Right lung (tissue), 2 donors: ENCODE measurements at regions not wholly inside any gene's neighbourhood (a gene's known extent, or its start where the extent isn't known, plus 50 kb on each side); places are given as distances from the start of the nearest gene placed in this dataset.
A peak's percentile ranks its signal among the peaks of the same experiment; 100 is the strongest.
"Not testable (repeated sequence)": the region's sequence is repeated elsewhere in the genome, so short reads cannot be mapped to it uniquely, and the experiment has no call there.

Experiments used
- DNase-seq, 2 donors: peaks; one replicate each; pipeline ENCODE4 v3.0.0-alpha.2; 2013

DNA sequence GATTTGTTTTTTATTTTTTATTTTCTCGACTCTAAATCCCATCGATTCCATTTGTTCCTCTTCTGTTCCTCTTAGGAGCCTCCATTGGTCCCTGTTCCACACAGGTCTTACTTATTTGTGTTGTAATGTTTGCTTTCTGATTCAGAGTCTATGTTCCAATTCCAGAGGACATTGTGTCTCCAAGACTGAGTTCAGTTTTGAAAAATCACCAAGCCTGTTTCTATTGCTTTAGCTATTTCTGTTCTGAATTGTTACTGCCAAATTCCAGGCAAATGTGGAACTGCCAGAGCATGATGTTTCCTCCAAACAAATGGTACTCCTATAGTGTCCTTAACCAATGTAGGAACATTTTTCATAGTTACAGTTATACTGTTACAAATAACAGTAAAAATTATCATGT is 270.9 kb upstream of the SPTLC3 start:
- no peak for DNase-seq

DNA sequence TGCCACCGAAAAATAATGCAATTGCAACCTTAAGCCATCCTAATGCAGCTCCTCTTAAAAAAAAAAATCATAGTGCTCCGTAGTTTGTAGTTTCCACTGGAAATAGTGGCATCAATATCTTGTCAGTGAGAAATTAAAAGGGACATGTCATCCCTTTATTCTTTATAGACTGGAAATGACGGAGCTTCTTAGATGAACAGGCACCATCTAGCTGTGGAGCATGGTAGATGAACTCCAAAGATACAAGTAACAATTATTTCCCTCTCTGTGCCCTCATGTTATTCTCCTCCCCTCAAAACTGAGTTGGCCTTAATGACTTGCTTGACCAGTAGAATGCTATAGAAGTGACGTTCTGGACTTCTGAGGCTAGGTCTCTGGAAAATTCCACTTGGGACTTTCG is 268.1 kb upstream of the SPTLC3 start:
- no peak for DNase-seq

DNA sequence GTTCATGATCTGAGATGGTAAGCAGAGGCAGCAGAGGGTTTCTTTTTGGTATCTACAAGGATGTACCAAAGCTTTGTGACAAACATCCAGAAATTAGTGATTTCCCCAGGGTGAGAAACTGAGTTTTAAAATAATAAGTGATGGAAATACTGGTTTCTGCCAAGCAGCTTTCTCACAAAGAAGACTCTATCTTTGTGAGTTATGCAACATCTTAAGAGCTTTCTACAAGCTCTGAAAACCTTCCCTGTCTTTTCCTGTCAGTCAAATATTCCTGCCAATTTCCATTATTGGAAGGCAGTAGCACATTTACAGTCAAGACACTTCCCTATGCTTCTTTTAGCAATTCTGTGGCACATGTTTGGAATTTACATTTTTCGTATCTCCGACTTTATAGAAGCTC is 264.7 kb upstream of the SPTLC3 start:
- no peak for DNase-seq

DNA sequence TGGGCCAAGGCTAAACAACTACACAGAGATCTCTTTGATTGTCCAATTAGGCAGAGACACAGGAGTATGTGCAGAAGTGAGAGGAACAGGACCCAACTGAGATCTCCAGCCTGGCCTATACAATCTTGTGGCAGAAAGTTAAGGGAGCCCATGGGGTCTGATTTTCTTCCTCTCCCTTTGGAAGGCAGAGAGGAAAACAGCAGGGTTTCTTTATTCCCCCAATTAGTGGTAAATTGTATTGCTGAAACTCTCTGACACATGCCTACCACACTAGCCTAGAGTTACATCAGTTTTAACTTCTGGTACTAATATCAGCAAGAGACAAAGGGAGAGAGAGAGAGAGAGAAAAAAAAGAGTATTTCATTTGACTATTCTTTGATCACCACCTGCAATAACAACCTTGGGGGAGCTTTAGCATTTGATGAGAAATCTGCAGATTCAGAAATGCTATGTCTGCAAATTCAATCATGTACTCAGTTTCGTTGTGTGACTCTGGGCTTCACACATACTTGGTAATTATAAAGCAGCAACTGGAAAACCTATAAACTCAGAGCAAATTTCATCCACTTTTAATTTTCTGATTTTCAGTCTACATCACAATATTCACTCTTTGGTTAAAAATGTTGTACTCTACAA is 260.3 kb upstream of the SPTLC3 start:
- DNase-seq: no peak

DNA sequence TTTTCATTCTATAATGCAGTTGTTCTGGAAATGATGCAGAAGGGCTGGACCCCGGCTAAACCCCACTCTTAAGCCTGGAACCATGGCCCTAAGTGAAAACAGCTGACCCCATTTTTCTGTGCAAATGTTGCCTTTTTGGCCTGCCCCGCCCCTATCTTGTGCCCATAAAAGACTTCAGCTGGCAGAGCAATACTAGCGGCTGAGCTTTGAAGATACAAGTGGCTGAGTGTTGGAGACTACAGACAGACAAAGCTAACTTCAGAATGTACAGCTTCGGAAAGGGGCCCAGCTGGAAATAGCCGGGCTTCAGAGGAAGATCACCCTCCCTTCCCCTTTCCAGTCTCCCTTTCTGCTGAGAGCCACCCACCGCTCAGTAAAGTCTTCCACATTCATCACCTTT is 258.6 kb upstream of the SPTLC3 start:
- DNase-seq: no peak

DNA sequence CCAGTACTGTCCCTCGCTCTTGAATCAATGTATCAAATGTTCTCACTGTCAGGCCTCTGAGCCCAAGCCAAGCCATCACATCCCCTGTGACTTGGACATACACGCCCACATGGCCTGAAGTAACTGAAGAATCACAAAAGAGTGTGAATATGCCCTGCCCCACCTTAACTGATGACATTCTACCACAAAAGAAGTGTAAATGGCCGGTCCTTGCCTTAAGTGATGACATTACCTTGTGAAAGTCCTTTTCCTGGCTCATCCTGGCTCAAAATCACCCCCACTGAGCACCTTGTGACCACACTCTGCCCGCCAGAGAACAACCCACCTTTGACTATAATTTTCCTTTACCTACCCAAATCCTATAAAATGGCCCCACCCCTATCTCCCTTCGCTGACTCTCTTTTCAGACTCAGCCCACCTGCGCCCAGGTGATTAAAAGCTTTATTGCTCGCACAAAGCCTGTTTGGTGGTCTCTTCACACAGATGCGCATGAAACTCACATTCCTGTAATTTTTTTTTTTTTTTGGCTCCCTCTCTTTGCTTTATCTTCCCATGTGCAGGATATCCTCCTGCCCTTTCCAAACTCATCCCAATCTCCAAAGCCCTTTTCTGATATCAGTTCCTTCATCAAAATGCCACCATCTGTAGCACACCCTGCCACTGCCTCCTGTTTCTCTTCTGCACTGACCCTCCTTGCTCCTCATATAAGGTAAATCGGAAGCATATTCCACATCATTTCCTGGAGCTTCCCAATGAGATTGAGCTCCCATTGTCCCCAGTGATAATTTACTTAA is 255.7 kb upstream of the SPTLC3 start:
- not testable (repeated sequence) for DNase-seq

DNA sequence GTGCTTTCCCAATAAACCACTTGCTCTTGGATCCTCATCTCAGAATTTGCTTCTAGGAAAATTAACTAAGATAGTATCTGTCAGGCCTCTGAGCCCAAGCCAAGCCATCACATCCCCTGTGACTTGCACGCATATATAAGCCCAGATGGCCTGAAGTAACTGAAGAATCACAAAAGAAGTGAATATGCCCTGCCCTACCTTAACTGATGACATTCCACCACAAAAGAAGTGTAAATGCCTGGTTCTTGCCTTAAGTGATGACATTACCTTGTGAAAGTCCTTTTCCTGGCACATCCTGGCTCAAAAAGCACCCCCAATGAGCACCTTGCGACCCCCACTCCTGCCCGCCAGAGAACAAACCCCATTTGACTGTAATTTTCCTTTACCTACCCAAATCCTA is 255.0 kb upstream of the SPTLC3 start:
- not testable (repeated sequence) for DNase-seq

DNA sequence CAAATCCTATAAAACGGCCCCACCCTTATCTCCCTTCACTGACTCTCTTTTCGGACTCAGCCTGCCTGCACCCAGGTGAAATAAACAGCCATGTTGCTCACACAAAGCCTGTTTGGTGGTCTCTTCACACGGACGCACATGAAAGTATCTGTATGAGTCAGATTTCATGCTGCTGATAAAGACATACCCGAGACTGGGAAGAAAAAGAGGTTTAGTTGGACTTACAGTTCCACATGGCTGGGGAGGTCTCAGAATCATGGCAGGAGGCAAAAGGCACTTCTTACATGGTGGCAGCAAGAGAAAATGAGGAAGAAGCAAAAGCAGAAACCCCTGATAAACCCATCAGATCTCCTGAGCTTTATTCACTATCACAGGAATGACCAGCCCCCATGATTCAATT is 249.3 kb upstream of the SPTLC3 start:
- not testable (repeated sequence) for DNase-seq

DNA sequence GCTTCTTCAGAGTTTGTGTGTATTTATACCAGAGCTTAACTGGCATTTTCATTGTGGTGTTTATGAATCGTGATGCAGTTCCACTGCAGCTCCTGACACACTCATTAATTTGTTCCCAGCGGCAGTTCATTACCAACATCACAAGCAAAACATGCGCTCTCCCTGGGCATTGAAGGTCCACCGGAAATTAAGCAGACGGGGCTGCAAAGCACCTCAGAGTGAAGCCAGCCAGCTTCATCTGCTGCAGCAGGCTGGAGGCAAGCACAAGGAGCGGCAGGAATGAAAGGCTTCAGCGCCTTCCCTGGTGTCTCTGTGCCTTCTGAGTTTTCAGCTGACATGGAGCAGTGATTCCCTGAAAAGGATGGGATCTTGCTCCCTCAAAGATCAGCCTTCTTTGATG is 246.0 kb upstream of the SPTLC3 start:
- no peak for DNase-seq

DNA sequence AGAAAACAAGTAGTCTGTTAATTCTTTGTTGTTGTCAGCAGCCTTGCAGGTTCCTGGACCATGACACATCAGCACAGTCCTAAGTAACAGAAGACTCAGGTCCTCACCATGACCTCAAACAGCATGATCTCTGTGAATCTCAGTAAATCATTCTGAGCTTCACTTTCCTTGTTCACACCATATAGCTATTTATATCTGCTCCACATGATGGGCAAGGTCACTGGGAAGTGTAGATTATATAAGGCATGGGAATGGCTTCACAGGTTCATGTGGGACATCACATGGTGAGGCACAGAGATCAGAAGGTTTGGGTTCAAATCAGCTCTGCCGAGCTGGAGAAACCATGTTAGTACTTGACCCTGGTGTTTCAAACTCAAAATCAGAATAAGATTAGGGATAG is 245.4 kb upstream of the SPTLC3 start:
- no peak for DNase-seq

DNA sequence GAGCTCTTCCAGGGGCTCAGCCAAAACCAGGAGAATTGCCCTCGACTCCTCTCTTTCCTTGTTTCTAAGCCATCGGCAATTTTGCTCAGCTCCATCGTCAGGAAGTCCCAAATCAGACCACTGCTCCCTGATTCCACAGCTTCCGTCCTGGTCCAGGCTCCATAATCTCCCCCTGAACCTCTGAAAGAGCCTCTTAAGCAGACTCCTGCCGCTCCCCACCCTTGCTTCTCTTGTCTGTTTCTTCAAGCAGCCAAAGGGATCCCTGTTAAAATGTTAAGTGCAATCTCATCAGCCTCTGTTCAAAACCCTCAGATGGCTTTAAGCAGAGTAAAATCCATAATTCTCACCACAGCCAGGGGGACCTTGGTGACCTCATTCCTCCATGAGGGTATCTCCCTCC is 244.7 kb upstream of the SPTLC3 start:
- DNase-seq: no peak

DNA sequence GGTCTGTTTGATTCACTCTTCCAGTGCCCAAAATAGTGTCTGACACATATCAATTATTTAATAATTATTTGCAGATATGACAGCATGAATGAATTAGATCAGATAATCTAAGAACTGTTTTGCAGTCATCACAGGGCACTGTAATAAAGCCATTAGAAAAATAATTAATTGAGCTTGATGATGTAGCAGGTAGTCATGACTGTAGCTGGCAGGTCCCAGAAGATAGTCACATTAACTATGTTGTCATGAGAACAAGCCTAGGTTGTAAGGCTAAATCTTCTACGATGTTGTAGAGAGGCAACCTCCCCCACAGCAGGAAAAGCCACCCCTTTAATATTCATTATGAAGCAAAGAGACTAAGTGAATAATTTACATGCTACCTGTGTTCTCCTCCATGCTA is 243.9 kb upstream of the SPTLC3 start:
- no peak for DNase-seq

DNA sequence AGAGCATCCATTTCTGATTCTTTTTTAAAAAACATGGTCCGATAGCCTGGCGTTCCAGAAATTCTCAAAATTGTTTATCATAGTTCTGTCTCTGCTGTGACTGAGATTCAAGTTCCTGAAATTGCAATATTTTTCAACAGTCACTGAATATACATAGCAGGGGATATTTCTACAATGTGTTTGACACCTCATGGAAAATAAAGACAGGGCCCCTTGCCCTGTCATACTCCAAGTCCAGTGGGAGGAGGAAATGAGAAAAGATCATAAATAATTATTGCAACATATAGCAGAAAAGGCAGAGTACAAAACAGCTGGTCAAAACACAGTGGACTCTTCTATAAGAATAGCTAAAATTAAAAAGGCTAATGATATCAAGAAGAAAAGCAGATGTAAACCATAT is 234.8 kb upstream of the SPTLC3 start:
- DNase-seq: peak; percentile 10 to 14

DNA sequence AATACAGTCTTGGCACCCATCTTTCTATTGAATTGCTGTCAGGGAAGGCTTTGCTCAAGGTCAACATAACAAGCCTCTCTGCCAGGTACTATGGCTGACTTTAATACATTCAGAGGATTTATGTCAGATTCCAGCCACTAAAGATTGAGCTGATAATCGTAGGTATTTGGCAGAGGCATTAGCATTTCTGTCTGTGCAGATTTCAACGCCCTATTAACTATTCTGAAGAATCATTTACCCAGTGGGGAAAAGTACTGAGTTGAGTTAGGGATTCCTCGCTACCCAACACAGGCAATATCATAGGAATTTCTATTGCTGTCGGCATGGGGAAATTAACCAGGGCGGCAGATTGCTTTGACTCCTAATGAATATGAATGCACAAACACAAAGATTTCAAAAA is 233.7 kb upstream of the SPTLC3 start:
- no peak for DNase-seq

DNA sequence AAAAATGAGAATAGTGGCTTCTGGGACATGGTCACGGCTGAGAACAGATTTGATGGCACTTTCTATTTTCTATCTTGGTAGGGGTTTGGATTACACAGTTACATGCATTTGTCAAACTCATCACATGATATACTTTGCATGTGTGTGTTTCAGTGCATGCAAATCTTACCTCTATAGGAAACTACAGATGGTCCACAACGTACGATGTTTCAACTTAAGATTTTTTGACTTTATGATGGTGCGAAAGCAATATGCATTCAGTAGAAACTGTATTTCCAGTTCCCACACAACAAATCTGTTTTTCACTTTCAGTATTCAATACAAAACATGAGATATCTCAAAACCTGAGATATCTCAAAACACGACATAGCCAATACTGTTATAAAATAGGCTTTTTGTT is 231.8 kb upstream of the SPTLC3 start:
- no peak for DNase-seq

DNA sequence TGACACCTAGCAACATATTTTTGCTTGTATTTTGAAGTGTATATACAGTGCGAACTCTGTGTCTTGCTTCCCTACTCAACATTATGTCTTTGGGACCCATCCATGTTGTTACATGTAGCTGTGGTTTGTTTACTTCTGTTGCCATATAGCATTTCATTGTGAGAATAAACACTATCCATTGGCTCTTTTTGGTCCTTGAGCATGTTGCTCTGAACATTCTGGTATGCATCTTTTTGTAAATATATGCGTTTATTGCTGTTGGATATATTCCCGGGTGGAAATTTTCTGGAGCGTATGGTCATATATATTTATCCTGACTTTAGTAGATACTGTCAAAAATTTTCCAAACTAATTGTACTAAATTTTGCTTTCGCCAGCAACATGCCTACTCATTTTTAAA is 222.5 kb upstream of the SPTLC3 start:
- DNase-seq: no peak

DNA sequence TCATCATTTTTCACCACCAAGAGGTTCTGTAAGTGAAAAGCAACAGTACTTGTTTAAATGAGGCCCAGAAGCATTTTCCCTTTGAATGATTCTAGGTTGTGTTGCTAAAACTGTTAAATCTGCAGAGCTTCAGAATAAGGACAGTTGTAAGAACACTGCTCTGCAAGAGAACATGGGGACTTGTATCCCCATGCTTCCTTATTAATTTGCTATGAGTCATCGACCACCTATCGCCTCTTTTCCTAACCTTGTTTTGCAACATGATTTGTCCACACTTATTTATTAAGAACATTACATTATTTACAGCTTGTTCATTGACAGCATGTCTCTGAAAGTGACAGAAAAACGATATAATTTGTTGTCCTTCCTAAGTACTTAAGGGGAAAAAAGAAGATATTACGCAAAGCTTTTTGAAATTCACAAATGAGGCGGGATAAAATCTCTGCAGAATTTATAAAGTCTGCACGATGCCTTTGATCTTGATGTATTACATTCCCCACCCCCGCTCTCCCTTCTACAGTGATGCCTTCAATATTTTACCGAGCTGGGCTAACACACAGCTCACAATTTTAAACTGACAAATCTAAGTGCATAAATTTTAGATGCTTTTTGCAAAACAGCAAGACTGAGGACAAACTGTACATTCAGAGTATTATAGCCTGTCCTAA is 220.0 kb upstream of the SPTLC3 start:
- DNase-seq: no peak

DNA sequence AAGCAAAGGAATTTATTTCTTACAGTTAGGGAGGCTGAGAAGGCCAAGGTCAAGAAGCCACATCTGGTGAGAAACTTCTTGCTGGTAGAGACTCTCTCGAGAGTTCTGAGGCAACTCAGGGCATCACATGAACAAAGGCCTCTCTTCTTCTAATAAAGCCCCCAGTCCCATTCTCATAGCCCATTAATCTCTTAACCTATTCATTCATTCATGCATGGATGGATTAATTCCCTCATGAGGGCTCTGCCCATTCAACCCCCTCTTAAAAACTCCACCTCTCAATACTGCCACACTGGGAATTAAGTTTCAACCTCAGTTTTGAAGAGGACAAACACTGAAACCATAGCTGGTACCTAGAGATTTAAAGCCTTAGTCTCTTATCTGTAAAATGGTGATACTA is 217.9 kb upstream of the SPTLC3 start:
- DNase-seq: no peak

DNA sequence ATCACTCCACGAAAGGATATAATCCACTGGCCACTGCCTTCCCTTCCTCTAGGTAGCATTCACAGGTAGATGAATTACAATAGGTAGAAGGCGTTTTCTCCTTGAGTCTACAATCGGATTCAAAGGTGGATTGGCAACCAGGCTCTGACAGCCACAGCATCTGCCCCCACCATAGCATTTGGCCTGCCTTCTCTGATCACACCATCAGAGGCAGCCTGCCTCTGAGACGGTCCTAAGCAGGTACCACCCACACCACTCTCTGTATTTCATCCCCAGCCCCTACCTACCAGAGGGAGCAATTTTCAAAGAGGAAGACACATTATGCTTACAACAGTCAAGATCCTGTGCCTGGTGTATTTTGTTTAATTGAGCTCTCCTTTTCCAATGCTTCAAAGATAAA is 210.5 kb upstream of the SPTLC3 start:
- no peak for DNase-seq

DNA sequence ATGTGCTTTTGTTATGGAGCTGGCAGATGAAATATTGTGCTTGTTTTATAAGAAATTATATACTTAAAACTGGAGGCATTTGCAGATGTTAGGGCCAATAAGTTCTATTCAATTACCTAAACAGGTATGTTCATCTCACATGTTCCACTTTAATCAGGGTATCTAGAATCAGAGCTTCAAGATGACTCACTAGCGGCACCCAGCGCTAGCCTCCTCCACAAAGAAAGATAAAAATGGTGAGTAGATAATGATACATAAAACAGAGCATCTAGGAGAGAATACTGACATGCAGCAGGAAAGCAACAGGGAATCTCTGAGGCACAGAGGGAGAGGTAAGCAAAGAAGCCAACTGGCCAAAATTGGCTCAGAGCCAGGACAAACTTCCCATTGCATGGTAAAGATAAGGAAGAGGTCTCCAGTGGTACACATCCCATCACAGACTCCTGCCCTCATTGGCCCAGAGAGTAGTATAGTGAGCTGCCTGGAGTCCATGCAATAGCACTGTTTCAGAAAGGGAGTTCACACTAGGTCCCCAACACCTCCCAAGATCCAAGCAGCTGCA is 200.7 kb upstream of the SPTLC3 start:
- no peak for DNase-seq

DNA sequence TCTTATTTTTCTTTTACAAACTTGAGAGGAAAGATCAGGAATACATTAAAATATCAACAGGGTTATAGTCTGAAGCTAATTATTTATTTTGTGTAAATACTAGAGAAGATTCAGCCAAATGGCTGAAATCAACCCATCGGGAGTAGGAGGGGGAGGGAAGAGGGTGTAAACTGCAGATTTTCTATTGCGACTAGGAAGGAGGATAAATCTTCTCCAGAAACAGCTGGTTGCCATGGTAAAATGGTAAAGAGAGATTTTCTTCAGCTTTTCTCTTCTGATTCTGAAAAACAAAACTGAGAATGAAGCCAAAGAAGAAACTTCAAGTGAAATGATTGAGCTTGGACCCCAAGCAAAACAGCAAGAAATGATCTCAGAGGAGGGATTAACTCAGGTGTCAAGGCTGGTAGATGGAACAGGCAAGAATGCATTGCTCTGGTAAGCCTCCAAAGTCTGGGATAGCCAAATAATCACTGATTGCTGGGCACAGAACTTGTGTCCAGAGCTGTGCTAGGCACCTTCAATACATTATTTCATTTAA is 193.5 kb upstream of the SPTLC3 start:
- DNase-seq: no peak

DNA sequence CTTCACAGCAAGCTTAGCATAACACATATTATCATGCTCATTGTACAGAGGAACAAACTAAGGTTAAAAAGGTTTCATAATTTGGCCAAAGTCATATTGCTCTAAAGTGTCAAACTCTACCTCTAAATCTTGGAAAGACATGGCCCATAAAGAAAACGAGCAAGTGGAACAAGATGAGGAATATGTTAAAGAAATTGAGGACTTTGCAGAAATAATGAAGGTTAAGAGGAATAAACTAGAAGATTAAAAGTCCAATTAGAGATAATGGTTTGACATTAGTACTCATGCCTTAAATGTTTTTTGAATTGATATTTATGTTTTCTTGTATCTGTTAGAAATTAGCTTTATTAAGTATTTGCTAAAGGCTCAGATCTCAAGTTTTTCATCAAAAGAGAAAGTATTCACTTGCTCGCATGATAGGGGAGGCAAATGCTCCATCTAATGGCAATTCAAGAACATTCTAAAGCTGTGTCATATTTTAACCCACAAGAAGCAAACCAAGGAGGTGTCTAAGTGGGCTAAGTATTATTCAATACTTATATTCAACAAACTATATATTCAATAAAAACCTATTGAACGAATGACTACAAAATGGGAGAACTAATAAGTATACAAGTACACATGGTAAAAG is 192.9 kb upstream of the SPTLC3 start:
- no peak for DNase-seq
